Testis (tissue), 2 donors: ENCODE measurements at regions not wholly inside any gene's neighbourhood (a gene's known extent, or its start where the extent isn't known, plus 50 kb on each side); places are given as distances from the start of the nearest gene placed in this dataset.

Experiments used
- DNase-seq: peaks from one replicate; pipeline ENCODE4 v3.0.0-alpha.2; 2019
- H3K27ac ChIP-seq, 2 donors: fragments of 200-600 bp; sonication (generic); one replicate each; pipeline ENCODE4 v1.5.1; 2019
- H3K27me3 ChIP-seq: fragments of 200-600 bp; sonication (generic); one replicate; pipeline ENCODE4 v1.5.1; 2019
- H3K36me3 ChIP-seq: fragments of 200-600 bp; sonication (generic); one replicate; pipeline ENCODE4 v1.5.1; 2017; ENCODE audit warnings: low read depth; ENCODE audit errors: missing control alignments
- H3K4me1 ChIP-seq: fragments of 200-600 bp; sonication (generic); one replicate; pipeline ENCODE4 v1.5.1; 2019
- H3K4me3 ChIP-seq, 2 donors: fragments of 200-600 bp; sonication (generic); one replicate each; pipeline ENCODE4 v1.5.1; 2017 to 2019
- H3K9me3 ChIP-seq: fragments of 200-600 bp; sonication (generic); one replicate; pipeline ENCODE4 v1.5.1; 2017
- CTCF ChIP-seq, 3 experiments: fragments of 450-650 bp in 2 of 3; fragments of 200-600 bp in 1 of 3; sonication (generic) in 1 of 3; IDR thresholded peaks; one replicate each; pipeline ENCODE4 v1.5.1; 2016 to 2019; ENCODE audit warnings: antibody characterized with exemption in 3 of 3, mild to moderate bottlenecking in 2 of 3, moderate library complexity in 1 of 3
- POLR2A ChIP-seq: fragments of 450-650 bp; IDR thresholded peaks from one replicate; pipeline ENCODE4 v1.6.1; 2017; ENCODE audit warnings: antibody characterized with exemption, mild to moderate bottlenecking, moderate library complexity
- WGBS, 2 donors: methylation state at CpG; one replicate each; pipeline ENCODE4 v1.1.5; 2018; 5-methylcytosine and 5-hydroxymethylcytosine counted together
- intact Hi-C: fragments of 100-400 bp; cut with DNase I; formaldehyde crosslinking; loops from one replicate; pipeline ENCODE4 v1.15.1; 2023; ENCODE audit warnings: low total_unique reads

GRCh38 chr21:35399706-35400105 lies 350.6 kb upstream of the RUNX1 start:
- intact Hi-C loops, result no loop called here
- Histone ChIP-seq H3K4me3 (no peak overlapping the region), H3K36me3 (no peaks in the 10 kb centered on the region), H3K9me3 (no peaks in the 10 kb centered on the region), H3K27me3 (no peaks in the 10 kb centered on the region), H3K4me1 (no peaks in the 10 kb centered on the region), H3K27ac (no peak overlapping the region)
- TF ChIP-seq POLR2A (no peak), CTCF (IDR thresholded peaks at IDR 0.05) (no peak)
- no peak for DNase-seq
- WGBS, 2 donors, result 76 to 81% methylated on average over 5 of the region's 5 CpGs

- no peaks in the 10 kb centered on the region for H3K27me3 ChIP-seq
- H3K27ac ChIP-seq, result no peak overlapping the region
- no peak overlapping the region for H3K4me3 ChIP-seq
- no peak for DNase-seq
- 83 to 84% methylated on average over 7 of the region's 7 CpGs for WGBS, 2 donors
- H3K36me3 ChIP-seq, result no peaks in the 10 kb centered on the region
- no peaks in the 10 kb centered on the region for H3K4me1 ChIP-seq
- no peak for TF ChIP-seq CTCF (IDR thresholded peaks at IDR 0.05)
- no peak for TF ChIP-seq POLR2A
- intact Hi-C loops, result no loop called here
- H3K9me3 ChIP-seq, result no peaks in the 10 kb centered on the region
Measured at GRCh38 chr21:35399002-35399530, 350.0 kb upstream of the RUNX1 start.

GRCh38 chr21:35398346-35398982 lies 349.4 kb upstream of the RUNX1 start:
- H3K27me3 ChIP-seq, result no peaks in the 10 kb centered on the region
- no peaks in the 10 kb centered on the region for H3K4me1 ChIP-seq
- TF ChIP-seq POLR2A, result no peak
- H3K36me3 ChIP-seq, result no peaks in the 10 kb centered on the region
- no peak overlapping the region for H3K27ac ChIP-seq
- no peak overlapping the region for H3K4me3 ChIP-seq
- no peak for DNase-seq
- H3K9me3 ChIP-seq, result no peaks in the 10 kb centered on the region
- intact Hi-C loops, result no loop called here

GRCh38 chr21:35397781-35398180 lies 348.7 kb upstream of the RUNX1 start:
- WGBS, 2 donors, result 77 to 81% methylated on average over 3 of the region's 3 CpGs
- Histone ChIP-seq H3K36me3 (no peaks in the 10 kb centered on the region), H3K9me3 (no peaks in the 10 kb centered on the region), H3K27me3 (no peaks in the 10 kb centered on the region), H3K27ac (no peak overlapping the region), H3K4me1 (no peaks in the 10 kb centered on the region), H3K4me3 (no peak overlapping the region)
- intact Hi-C loops, result no loop called here
- TF ChIP-seq POLR2A (no peak), CTCF (IDR thresholded peaks at IDR 0.05) (no peak)
- no peak for DNase-seq

- Histone ChIP-seq H3K27ac (no peak overlapping the region), H3K36me3 (no peaks in the 10 kb centered on the region), H3K9me3 (no peaks in the 10 kb centered on the region), H3K4me1 (no peaks in the 10 kb centered on the region), H3K27me3 (no peaks in the 10 kb centered on the region), H3K4me3 (no peak overlapping the region)
- 98 to 100% methylated on average over 4 of the region's 4 CpGs for WGBS, 2 donors
- DNase-seq, result no peak
- intact Hi-C loops, result no loop called here
- no peak for TF ChIP-seq CTCF (IDR thresholded peaks at IDR 0.05)
- no peak for TF ChIP-seq POLR2A
Measured at GRCh38 chr21:35396655-35397054, 347.6 kb upstream of the RUNX1 start.
